ENCODE measurements at regions not wholly inside any gene's neighbourhood (a gene's known extent, or its start where the extent isn't known, plus 50 kb on each side); places are given as distances from the start of the nearest gene placed in this dataset.

DNA sequence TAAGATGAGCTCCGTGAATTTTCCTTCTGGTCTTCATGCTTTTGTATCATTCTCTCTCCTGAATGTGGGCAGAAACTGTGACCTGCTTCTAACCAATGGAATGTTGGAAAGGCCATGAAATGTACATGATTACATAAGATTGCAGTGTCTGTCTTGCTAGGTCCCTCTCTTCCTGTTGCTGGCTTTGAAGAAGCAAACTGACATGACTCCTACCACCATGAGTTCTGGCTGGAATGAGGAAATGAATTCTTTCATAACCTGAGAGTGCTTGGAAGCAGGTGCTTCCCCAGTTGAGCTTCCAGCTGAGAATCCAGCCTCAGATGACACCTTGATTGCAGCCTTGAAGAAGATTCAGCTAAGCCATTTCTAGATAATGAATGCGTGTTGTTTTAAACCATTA, 275.0 kb upstream of the MIR17HG start:
- TF ChIP-seq, protein P1, sequence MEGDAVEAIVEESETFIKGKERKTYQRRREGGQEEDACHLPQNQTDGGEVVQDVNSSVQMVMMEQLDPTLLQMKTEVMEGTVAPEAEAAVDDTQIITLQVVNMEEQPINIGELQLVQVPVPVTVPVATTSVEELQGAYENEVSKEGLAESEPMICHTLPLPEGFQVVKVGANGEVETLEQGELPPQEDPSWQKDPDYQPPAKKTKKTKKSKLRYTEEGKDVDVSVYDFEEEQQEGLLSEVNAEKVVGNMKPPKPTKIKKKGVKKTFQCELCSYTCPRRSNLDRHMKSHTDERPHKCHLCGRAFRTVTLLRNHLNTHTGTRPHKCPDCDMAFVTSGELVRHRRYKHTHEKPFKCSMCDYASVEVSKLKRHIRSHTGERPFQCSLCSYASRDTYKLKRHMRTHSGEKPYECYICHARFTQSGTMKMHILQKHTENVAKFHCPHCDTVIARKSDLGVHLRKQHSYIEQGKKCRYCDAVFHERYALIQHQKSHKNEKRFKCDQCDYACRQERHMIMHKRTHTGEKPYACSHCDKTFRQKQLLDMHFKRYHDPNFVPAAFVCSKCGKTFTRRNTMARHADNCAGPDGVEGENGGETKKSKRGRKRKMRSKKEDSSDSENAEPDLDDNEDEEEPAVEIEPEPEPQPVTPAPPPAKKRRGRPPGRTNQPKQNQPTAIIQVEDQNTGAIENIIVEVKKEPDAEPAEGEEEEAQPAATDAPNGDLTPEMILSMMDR (IDR thresholded peaks at IDR 0.05): no peak
- TF ChIP-seq POLR2A (IDR thresholded peaks at IDR 0.05): no peak
